Keratinocyte (primary cell): ENCODE measurements at regions not wholly inside any gene's neighbourhood (a gene's known extent, or its start where the extent isn't known, plus 50 kb on each side); places are given as distances from the start of the nearest gene placed in this dataset.

ENCODE experiments used
- CTCF ChIP-seq, 3 experiments: IDR thresholded peaks in 1 of 3; conservative IDR thresholded peaks in 1 of 3; optimal IDR thresholded peaks in 1 of 3; 2 replicates in 2 of 3; 3 replicates in 1 of 3; pipeline versions ENCODE3 to v1.5.1; 2011; ENCODE audit warnings: low read length in 3 of 3, mild to moderate bottlenecking in 3 of 3, moderate library complexity in 2 of 3, control low read depth in 1 of 3, inconsistent platforms in 1 of 3; ENCODE audit not compliant: insufficient read depth in 2 of 3; ENCODE audit errors: extremely low read depth in 1 of 3
- EZH2 ChIP-seq: IDR thresholded peaks from one replicate; pipeline ENCODE4 v1.6.1; 2012; ENCODE audit warnings: inconsistent platforms, mild to moderate bottlenecking, low read length, moderate library complexity

- no peak for TF ChIP-seq EZH2
- no peak for TF ChIP-seq CTCF (optimal IDR thresholded peaks at IDR 0.05 in 1 of 3, IDR thresholded peaks at IDR 0.05 in 1 of 3, conservative IDR thresholded peaks at IDR 0.05 in 1 of 3; ENCODE audit: extremely low read depth in 1 of 3, insufficient read depth in 2 of 3, low read length in 3 of 3)
Observed at GRCh38 chr17:409308-409847, 56.8 kb upstream of the RPH3AL start.
